GM12878 (cell line): ENCODE measurements at regions not wholly inside any gene's neighbourhood (a gene's known extent, or its start where the extent isn't known, plus 50 kb on each side); places are given as distances from the start of the nearest gene placed in this dataset.

Source experiments
- ATAC-seq: fragments of 200-7000 bp; cut with Tn5 transposase; 3 replicates; pipeline ENCODE4 v1.9.1; 2020; ENCODE audit warnings: mild to moderate bottlenecking, moderate library complexity
- BruUV-seq: library from RNA; stranded (reverse); fragments of 400-500 nt; replicated peaks from 2 replicates; lab custom pipeline; 2021; lab: Mats Ljungman, UMichigan
- CTCF ChIA-PET: fragments of 300-600 bp; sonication (Branson Sonifier 250); formaldehyde crosslinking; extraction: SDS; loops from one replicate; lab custom pipeline; 2021; ENCODE audit warnings: inconsistent platforms; lab: Yijun Ruan, JAX
- POLR2A ChIA-PET: fragments of 350-600 bp; formaldehyde crosslinking; extraction: SDS; loops from one replicate; lab custom pipeline; 2021; ENCODE audit warnings: inconsistent platforms; lab: Charles Lee
- RAD21 ChIA-PET: fragments of 300-600 bp; sonication (Branson Sonifier 250); formaldehyde crosslinking; loops from one replicate; lab custom pipeline; 2023; ENCODE audit warnings: antibody characterized with exemption; ENCODE audit not compliant: unreplicated experiment; lab: Charles Lee
- SMC1A ChIA-PET: fragments of 300-600 bp; sonication (Branson Sonifier 250); formaldehyde crosslinking; loops from one replicate; lab custom pipeline; 2023; ENCODE audit not compliant: unreplicated experiment, uncharacterized antibody; lab: Charles Lee
- DNase-seq: peaks from one replicate; pipeline ENCODE4 v3.0.0-alpha.2; 2011; ENCODE audit warnings: low read depth, low spot score
- FAIRE-seq: peaks from 3 replicates; lab custom pipeline; 2011; peaks lifted over from hg19 to GRCh38; lab: Jason Lieb, UNC
- H2AFZ ChIP-seq: 2 replicates; pipeline ENCODE4 v1.6.0; 2011; ENCODE audit warnings: low read depth, low read length, control low read depth; ENCODE audit not compliant: control insufficient read depth
- H3K27ac ChIP-seq: 2 replicates; pipeline ENCODE4 v1.5.1; 2011; ENCODE audit warnings: control low read depth; ENCODE audit not compliant: control insufficient read depth, insufficient read depth
- H3K27me3 ChIP-seq, 2 experiments: replicated peaks in 1 of 2; 2 replicates each; pipeline versions ENCODE4 v1.6.0 to v1.6.1; 2011; ENCODE audit warnings: low read length in 1 of 2; ENCODE audit not compliant: control insufficient read depth in 2 of 2, insufficient read depth in 2 of 2
- H3K36me3 ChIP-seq, 2 experiments: 2 replicates each; pipeline ENCODE4 v1.5.1; 2011; ENCODE audit warnings: low read length in 1 of 2; ENCODE audit not compliant: control insufficient read depth in 2 of 2, insufficient read depth in 2 of 2
- H3K4me1 ChIP-seq: 2 replicates; pipeline ENCODE4 v1.6.1; 2011; ENCODE audit warnings: mild to moderate bottlenecking, low read length, moderate library complexity, mixed read lengths; ENCODE audit not compliant: control insufficient read depth, insufficient read depth
- H3K4me2 ChIP-seq: 2 replicates; pipeline ENCODE4 v1.6.0; 2011; ENCODE audit warnings: control low read depth; ENCODE audit not compliant: control insufficient read depth, insufficient read depth
- H3K4me3 ChIP-seq: fragments of 200-600 bp; sonication (generic); 2 replicates; pipeline ENCODE4 v1.5.1; 2016
- H3K79me2 ChIP-seq: 2 replicates; pipeline ENCODE4 v1.6.0; 2011; ENCODE audit warnings: low read length; ENCODE audit not compliant: control insufficient read depth, insufficient read depth
- H3K9ac ChIP-seq: 2 replicates; pipeline ENCODE4 v1.8.0; 2011; ENCODE audit warnings: low read length, control low read depth, mixed read lengths; ENCODE audit not compliant: control insufficient read depth, insufficient read depth
- H3K9me3 ChIP-seq: replicated peaks from 3 replicates; pipeline ENCODE4 v1.5.1; 2011; ENCODE audit warnings: mild to moderate bottlenecking, low read length; ENCODE audit not compliant: control insufficient read depth, insufficient read depth
- H4K20me1 ChIP-seq: 2 replicates; pipeline ENCODE4 v1.6.0; 2011; ENCODE audit not compliant: control insufficient read depth, insufficient read depth
- BCL3 ChIP-seq: IDR thresholded peaks from 2 replicates; pipeline ENCODE4 v1.6.1; 2011; ENCODE audit warnings: borderline replicate concordance, low read depth, mild to moderate bottlenecking, moderate library complexity, low read length; ENCODE audit not compliant: insufficient read depth, poor library complexity, severe bottlenecking
- BMI1 ChIP-seq: fragments of 450-650 bp; IDR thresholded peaks from 2 replicates; pipeline ENCODE4 v1.6.1; 2016; ENCODE audit warnings: mild to moderate bottlenecking, moderate library complexity, borderline replicate concordance
- CEBPB ChIP-seq, 2 experiments: fragments of 150-350 bp in 1 of 2; IDR thresholded peaks; 2 replicates each; pipeline ENCODE4 v1.6.1; 2012 to 2014; ENCODE audit warnings: low read depth in 2 of 2, low read length in 2 of 2, borderline replicate concordance in 1 of 2, inconsistent platforms in 1 of 2
- CHD2 ChIP-seq: IDR thresholded peaks from 2 replicates; pipeline ENCODE4 v1.6.1; 2011; ENCODE audit warnings: low read depth, low read length, improper control_type of control experiment, borderline replicate concordance
- CREM ChIP-seq: IDR thresholded peaks from 2 replicates; pipeline ENCODE4 v1.6.1; 2014; ENCODE audit warnings: antibody characterized with exemption, low read depth
- DPF2 ChIP-seq: fragments of 450-650 bp; IDR thresholded peaks from 2 replicates; pipeline ENCODE4 v1.6.1; 2017; ENCODE audit warnings: mild to moderate bottlenecking
- E4F1 ChIP-seq: fragments of 450-650 bp; IDR thresholded peaks from 2 replicates; pipeline ENCODE4 v1.6.1; 2018; ENCODE audit warnings: borderline replicate concordance, mild to moderate bottlenecking; ENCODE audit not compliant: partially characterized antibody
- GABPA ChIP-seq: IDR thresholded peaks from 2 replicates; pipeline ENCODE4 v1.6.1; 2014; ENCODE audit warnings: antibody characterized with exemption, low read depth, mild to moderate bottlenecking, inconsistent platforms
- IKZF2 ChIP-seq, 2 experiments: fragments of 450-650 bp; IDR thresholded peaks; 2 replicates each; pipeline ENCODE4 v1.6.1; 2017; ENCODE audit warnings: mild to moderate bottlenecking in 2 of 2, moderate library complexity in 2 of 2
- KLF5 ChIP-seq: fragments of 450-650 bp; IDR thresholded peaks from 2 replicates; pipeline ENCODE4 v1.6.1; 2014; ENCODE audit warnings: mild to moderate bottlenecking; ENCODE audit not compliant: partially characterized antibody
- MEF2A ChIP-seq: IDR thresholded peaks from 2 replicates; pipeline ENCODE4 v1.6.1; 2011; ENCODE audit warnings: low read depth, mild to moderate bottlenecking, low read length, moderate library complexity; ENCODE audit not compliant: insufficient read depth
- MEF2B ChIP-seq: fragments of 450-650 bp; IDR thresholded peaks from 2 replicates; pipeline ENCODE4 v1.6.1; 2018; ENCODE audit warnings: mild to moderate bottlenecking, moderate library complexity; ENCODE audit not compliant: partially characterized antibody, poor library complexity, severe bottlenecking
- NFYA ChIP-seq: IDR thresholded peaks from 2 replicates; pipeline ENCODE4 v1.6.1; 2011; ENCODE audit warnings: low read depth, mild to moderate bottlenecking, low read length, improper control_type of control experiment, borderline replicate concordance
- POLR2AphosphoS5 ChIP-seq: IDR thresholded peaks from 2 replicates; pipeline ENCODE4 v1.6.1; 2011; ENCODE audit warnings: mild to moderate bottlenecking, low read length, inconsistent platforms
- POU2F2 ChIP-seq: IDR thresholded peaks from 3 replicates; pipeline ENCODE4 v1.6.1; 2011; ENCODE audit warnings: low read depth, mild to moderate bottlenecking, low read length, borderline replicate concordance
- RELA ChIP-seq: fragments of 450-650 bp; IDR thresholded peaks from 2 replicates; pipeline ENCODE4 v1.8.0; 2014; ENCODE audit warnings: borderline replicate concordance; ENCODE audit not compliant: partially characterized antibody
- WRNIP1 ChIP-seq: IDR thresholded peaks from 2 replicates; pipeline ENCODE4 v1.6.1; 2011; ENCODE audit warnings: low read depth, low read length, improper control_type of control experiment, borderline replicate concordance
- ZNF274 ChIP-seq: IDR thresholded peaks from one replicate; pipeline ENCODE4 v1.8.0; 2011; ENCODE audit not compliant: insufficient read length, insufficient read depth
- ZNF384 ChIP-seq: IDR thresholded peaks from 2 replicates; pipeline ENCODE4 v1.6.1; 2012; ENCODE audit warnings: low read depth, mild to moderate bottlenecking, low read length, improper control_type of control experiment, borderline replicate concordance
- WGBS: methylation state at CpG from one replicate; pipeline ENCODE4 v1.1.6; 2016; ENCODE audit warnings: low lambda C conversion rate; ENCODE audit not compliant: insufficient replicate concordance, insufficient coverage; ENCODE audit errors: missing lambda C conversion rate; 5-methylcytosine and 5-hydroxymethylcytosine counted together
- in situ Hi-C: fragments of 300-500 bp; cut with MboI; formaldehyde crosslinking; loops from 9 replicates; pipeline ENCODE4 v1.14.3; 2018; ENCODE audit warnings: mixed read lengths
- intact Hi-C: fragments of 100-400 bp; cut with micrococcal nuclease; formaldehyde crosslinking; loops from one replicate; pipeline ENCODE4 v1.14.2; 2022; ENCODE audit not compliant: unreplicated experiment

GRCh38 chr15:81083201-81083600 is 50.9 kb upstream of the CFAP161 start:
- no peak for TF ChIP-seq IKZF2 (IDR thresholded peaks at IDR 0.05)
- TF ChIP-seq POLR2AphosphoS5: no peak
- no peak for TF ChIP-seq MEF2B
- no peak for TF ChIP-seq KLF5
- TF ChIP-seq ZNF274: no peak
- TF ChIP-seq GABPA: no peak
- no peak for TF ChIP-seq POU2F2
- no peak for TF ChIP-seq BCL3
- TF ChIP-seq CHD2: no peak
- TF ChIP-seq E4F1: no peak
- TF ChIP-seq CREM: no peak
- TF ChIP-seq RELA: no peak
- no peak for TF ChIP-seq NFYA
- no peak for TF ChIP-seq WRNIP1
- TF ChIP-seq DPF2: no peak
- no peak for TF ChIP-seq ZNF384
- no peak for TF ChIP-seq CEBPB (IDR thresholded peaks at IDR 0.05; ENCODE audit: borderline replicate concordance in 1 of 2, low read depth in 2 of 2, low read length in 2 of 2)
- TF ChIP-seq MEF2A: no peak
- no peak for TF ChIP-seq BMI1
- no peak for ATAC-seq
- no peaks in the 10 kb centered on the region for H3K79me2 ChIP-seq
- H3K4me3 ChIP-seq: no peak overlapping the region
- no peaks in the 10 kb centered on the region for H3K9me3 ChIP-seq
- intact Hi-C loops: no loop called here
- H3K27ac ChIP-seq: no peak overlapping the region
- RAD21 ChIA-PET: no interaction called here
- no peak for DNase-seq
- FAIRE-seq: no peak
- in situ Hi-C loops: no loop called here
- H3K27me3 ChIP-seq: no peaks in the 10 kb centered on the region; a peak in 1 of 4 replicates
- no peak overlapping the region for H2AFZ ChIP-seq
- 52% methylated on average over 3 of the region's 3 CpGs for WGBS
- no peaks in the 10 kb centered on the region; the same call in 1 of the 2 replicates for H3K4me1 ChIP-seq
- BruUV-seq: no TSS peak
- SMC1A ChIA-PET: no interaction called here
- no peak overlapping the region for H3K4me2 ChIP-seq
- no peaks in the 10 kb centered on the region for H4K20me1 ChIP-seq
- CTCF ChIA-PET: interaction anchor here (1.4 kb wide), 2 partner anchors 23 to 183 kb away, joined by 4 to 5 read pairs; no protein-coding TSS in a partner anchor
- no peaks in the 10 kb centered on the region for H3K36me3 ChIP-seq
- H3K9ac ChIP-seq: no peak overlapping the region
- POLR2A ChIA-PET: no interaction called here
